HG02642 (cell line): ENCODE measurements at regions not wholly inside any gene's neighbourhood (a gene's known extent, or its start where the extent isn't known, plus 50 kb on each side); places are given as distances from the start of the nearest gene placed in this dataset.
"Not testable (repeated sequence)": the region's sequence is repeated elsewhere in the genome, so short reads cannot be mapped to it uniquely, and the experiment has no call there.

Experiments
- ATAC-seq: cut with Tn5 transposase; IDR thresholded peaks from one replicate; pipeline ENCODE4 v1.9.1; 2021; ENCODE audit warnings: mild to moderate bottlenecking; ENCODE audit not compliant: unreplicated experiment, poor library complexity

DNA sequence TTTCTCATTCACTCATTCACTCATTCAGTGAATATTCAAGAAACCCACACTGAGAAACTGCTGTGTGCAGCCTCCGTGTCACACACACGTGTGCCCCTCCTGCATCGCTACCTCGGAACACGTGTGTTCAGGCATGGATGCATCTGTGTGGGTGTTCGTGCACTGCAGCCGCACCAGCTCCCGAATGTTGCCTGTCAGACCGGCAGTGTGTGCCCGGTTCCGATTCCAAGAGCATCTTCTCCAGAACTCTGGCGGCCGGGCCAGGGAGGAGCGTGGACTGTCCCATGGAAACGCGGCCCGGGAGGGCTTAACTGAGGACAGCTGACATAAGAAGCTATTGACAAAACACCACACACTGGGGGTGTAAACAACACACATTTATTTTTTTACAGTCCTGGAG lies 216.0 kb downstream of the DLL1 start:
- no peak for ATAC-seq

DNA sequence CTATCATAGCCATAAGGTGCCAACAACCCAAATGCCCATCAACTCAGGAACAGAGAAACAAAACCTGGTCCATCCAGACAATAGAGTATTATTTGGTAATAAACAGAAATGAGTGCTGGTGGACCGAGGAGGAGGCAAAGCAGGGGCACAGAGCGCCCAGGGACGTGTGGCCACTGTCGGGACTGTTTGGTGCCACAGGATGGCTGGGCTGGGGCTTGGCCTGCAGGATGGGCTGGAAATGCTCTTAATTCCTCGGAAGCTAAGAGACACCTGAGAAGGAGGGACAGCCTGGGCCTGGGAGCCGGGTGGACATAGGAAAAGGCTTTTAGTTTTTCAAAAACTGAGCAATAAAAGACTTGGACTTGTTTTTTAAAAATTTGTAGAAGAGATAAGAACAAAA lies 216.4 kb downstream of the DLL1 start:
- ATAC-seq, result no peak

DNA sequence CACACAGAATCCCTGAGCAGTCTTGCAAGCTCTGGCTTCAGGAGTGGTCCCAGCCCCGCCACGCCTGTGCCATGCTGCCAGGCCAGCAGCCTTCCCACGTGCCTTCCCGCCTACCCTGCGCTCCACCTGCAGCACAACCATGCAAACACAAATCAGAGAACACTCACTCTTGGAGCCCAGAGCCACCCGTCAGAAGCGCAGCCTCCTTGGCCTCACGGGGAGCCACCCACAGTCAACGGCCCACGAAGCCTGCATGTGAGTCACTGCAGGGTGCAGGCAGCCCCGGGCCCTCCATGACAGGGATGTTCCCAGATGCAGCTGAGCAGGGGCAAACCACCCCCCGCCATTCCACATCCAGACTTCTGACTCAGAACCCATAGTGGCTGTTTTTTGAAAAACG lies 217.0 kb downstream of the DLL1 start:
- ATAC-seq, result no peak

DNA sequence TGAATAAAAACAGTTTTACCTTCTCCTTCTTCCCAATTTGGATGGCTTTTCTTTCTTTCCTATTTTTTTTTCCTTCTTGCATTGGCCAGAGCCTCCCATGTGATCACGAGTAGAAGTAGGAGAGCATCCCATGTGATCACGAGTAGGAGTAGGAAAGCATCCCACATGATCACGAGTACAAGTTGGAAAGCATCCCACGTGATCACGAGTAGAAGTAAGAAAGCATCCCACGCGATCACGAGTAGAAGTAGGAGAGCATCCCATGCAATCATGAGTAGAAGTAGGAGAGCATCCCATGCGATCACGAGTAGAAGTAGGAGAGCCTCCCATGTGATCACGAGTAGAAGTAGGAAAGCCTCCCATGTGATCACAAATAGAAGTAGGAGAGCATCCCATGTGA lies 218.6 kb downstream of the DLL1 start:
- ATAC-seq, result no peak

DNA sequence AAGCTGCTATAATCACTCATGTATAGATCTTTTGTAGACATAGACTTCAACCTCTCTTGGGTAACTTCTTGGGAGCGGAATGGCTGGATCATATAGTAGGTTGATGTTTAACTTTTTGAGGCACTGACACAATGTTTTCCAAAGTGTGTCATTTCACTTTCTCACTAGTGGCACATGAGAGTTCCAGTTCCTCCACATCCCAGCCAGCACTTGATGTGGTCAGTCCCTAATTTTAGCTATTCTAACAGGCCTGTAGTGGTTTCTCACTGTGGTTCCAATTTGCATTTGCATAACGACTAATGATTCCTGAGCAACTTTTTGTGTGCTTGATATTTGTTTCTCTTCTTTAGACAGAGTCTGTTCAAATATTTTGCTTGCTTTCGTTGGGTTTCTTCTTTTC lies 221.3 kb downstream of the DLL1 start:
- no peak for ATAC-seq

DNA sequence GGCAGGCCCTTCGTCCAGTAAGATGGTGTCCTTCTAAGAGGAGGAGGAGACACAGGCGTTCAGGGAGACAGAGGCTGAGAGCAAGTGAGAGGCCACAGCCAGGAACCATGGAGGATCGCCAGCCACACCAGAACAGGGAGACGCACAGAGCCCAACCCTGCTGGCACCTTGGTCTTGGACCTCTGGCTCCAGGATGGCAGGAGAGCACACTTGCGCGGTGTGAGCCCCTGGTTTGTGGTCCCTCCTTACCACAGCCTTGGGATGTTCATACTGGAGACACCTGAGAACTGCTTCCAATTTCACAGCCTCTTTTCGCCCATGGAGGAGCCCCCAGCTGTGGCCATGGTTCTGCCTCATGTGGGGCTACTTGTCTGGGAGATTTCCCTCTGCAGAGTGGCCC lies 222.4 kb downstream of the DLL1 start:
- ATAC-seq, result no peak

DNA sequence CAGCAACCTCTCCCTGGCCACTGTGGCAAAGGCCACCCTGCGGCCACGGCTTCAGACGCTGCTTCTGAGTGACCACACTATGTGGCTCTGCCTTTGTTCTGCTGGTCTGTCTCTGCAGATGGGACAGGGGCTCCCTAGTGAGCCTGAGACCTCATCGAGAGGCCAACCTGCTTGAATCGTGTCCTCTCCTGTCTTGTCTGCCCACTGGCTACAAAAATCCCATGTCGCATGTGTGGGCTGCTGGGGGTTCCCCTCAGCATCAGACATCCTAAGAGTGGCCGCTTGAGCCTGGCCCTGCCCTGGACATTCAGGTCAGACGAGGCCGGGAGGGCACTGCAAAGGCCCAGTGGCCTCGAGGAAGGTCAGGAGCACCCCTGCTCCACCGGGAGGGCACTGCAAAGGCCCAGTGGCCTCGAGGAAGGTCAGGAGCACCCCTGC lies 222.9 kb downstream of the DLL1 start:
- ATAC-seq, result no peak

DNA sequence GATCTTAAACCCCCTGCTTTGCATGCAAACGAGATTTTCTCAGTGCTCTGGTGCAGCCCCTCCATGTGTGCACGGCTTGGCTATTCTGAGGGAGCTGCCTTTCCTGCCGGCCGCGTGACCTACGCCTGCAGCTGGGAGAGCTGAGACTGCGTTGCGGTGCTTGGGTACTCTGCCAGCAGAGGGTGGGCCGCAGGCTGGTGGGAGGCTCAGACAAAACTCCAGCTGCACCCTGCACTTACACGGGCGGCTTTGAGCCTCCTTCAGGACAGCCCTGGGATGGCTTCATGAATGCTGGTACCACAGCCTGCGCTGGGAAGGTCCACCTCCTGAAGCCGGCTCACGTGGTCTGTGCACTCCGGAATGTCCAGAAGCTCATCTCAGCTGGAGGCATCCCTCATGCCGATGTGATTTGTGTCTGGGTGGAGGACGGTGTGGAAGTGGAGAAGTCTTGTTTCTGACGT lies 223.7 kb downstream of the DLL1 start:
- ATAC-seq, result no peak

DNA sequence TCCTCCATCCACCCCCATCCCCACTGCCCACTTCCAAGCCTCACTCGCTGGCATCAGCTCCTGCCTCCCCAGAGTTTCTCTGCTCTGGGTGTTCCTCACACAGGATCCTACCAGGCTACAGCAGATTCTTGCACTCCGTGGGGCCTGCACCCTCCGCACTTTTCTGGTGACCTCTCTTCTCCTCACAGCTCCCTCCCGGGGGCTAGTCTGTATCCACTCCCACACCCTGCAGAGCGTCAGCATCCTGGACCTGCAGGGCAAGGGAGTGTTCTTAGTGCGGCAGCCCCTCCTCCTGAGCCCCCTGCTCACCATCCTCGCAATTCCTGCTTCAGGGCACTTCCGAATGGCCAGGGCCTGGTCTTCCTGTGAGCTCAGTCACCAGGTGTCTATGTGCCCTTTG lies 224.2 kb downstream of the DLL1 start:
- ATAC-seq, result no peak

DNA sequence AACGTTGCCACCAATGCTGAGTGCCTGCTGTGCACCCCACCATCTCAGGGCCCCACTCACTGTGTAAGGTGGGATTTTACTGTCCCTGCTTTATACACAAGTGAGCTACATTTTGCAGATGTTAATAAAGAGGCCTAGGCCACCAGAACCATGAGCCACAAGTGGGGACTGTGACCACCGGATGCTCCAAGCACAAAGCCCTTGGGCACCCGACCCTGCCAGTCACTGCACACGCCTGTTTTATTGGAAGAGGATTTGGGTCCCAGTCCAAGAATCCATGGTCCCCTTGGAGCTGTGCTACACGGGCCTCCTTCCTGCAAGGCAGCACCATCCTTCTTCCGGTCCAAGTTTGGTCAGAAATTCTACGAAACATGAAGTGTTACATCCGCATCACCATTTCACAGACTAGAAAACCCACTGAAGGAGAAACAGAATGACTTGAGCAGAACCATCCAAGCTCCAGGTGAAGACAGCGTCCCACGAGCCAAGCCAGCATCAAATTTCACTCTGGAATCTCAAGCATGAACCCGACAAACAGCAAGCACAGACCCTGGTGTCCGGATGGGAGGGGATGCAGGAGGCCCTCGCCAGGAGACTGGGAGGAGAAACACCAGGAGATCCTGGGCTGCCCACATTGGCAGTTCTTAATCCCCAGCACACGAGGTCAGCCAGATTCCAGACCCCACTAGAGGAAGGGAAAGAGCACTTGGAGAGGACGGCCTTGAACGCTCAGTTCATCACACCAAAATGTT lies 226.9 kb downstream of the DLL1 start:
- ATAC-seq, result no peak

DNA sequence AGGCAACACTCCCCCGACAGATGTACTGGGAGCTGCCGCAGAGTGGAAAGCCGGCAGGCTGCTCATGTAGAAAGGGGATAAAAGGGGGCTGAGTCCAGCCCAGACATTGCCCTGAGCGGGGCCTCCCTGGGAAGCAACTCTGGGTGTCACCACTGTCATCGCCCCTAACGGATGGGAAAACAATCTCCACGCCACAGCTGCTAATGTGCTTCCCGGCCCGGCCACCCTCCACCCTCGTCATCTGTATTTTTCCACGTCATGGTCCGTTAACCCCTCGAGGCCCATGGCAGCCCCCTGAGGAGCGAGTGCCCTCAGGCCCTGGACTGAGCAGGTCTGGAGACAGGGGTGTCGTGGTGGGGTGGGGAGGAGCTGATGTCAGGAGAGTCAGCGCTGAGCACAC lies 227.4 kb downstream of the DLL1 start:
- no peak for ATAC-seq

DNA sequence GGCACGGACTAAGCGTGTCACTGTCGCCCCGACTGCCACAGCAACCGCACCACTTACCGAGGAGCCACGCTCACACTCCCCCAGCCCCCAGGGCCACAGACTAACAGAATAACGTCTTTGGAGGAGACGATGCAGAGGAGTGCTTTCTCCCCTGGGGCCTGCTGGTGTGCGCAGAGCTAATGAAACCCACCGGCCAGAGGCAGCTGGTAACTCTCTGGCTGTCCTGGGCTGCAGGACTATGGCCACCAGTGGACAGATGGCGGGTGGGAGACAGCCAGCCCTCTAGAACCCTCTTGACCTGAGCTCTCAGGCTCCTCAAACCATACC lies 228.0 kb downstream of the DLL1 start:
- no peak for ATAC-seq

DNA sequence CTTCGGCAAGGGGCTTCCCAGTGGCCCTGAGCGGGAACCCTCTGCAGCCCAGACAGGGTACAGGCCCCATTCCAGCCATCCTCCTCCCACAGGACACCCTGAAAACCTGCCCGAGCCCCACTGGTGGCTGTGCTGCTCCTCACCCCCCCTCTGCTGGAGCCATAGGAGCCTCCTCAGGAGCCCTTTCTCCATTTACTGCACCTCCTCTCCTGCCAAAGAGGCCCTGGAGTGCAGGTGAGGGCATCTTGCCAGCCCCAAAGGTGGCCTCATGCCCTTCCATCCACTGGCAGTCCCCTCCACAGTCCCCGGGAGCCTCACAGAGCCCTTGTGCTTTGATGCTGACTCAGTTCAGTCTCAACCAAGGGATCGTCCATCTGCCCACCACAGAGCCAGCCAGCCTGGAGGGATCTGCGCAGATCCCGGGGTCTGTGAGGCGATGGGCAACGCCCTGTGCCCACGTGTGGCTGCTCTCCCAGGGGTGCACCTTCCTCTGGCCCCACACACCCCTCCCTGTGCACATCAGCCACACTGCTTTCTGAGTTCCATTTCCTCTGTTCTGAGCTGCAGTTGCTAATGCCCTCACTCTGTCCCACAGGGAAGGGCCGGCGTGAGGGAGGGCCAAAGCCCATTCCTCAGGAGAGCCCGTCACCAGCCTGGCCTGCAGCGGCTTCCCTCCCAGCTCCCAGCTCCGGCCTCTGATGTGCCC lies 228.5 kb downstream of the DLL1 start:
- no peak for ATAC-seq

DNA sequence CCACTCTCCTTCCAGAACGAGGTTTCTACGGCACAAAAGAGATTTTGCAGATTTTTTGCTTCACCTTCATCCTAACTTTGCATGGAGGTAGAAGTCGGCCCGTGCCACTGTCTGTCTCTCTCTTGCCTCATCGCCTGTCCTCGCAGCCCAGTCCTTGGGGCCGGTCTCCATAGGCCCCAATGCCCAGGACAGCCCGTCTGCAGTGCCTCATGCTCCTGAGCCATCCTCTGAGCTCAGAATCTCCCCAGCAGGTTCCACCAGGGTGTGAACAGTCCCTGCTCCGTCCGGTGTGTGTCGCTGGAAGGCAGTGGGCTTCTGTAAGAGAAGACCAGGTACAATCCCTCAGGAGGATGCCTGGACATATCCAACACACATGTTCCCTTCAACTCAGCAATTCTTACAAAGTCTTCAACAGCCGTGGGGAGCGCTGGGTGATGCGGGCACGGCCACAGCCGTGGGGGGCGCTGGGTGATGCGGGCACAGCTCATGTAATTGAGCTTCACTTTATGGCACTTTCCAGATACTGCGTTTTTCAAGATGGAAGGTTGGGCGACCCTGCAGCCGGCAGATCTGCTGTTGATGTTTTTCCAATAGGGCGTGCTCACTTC lies 231.9 kb downstream of the DLL1 start:
- ATAC-seq, result no peak

DNA sequence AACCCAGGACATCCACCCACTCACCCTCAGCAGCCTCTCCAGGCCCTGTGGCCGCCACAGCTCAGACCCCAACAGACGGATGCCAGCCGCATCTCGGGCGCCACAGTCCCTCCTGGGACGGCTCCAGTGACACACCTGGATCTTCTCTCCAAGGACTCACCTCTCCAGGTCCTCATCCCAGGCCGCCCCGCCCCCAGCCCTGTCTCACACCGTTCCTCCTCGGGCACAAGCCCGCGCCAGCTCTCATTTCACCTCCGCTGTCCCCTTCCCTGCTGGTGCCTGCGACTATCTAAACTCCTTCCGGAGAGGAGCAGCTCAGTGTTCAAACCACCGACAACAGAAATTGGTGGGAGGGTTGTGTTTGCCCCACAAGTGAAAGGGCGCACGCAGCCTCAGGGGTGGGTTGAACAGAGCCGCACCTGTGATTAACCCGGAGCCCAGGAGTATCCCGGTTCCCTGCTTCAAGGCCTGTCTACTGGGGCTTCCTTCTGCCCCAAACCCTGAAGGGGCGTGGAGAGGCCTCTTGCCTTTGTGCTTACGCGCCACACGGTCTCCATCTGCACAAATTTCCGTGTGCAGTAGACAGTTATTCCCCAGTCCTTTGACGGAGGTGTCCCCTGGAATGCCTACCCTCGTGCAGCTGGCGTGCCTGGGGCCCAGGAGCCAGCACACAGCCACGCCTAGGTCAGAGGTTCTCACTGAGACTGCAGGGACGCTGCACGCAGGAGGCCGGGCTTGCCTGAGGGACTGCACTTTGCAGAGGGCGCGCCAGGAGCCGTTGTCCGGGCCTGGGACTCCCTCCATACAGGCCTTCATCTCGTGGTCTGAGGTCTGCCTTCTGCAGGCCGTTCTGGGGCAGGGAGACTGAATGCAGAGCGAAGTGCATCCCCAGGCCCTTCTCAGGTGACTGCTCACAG lies 232.7 kb downstream of the DLL1 start:
- ATAC-seq, result no peak

DNA sequence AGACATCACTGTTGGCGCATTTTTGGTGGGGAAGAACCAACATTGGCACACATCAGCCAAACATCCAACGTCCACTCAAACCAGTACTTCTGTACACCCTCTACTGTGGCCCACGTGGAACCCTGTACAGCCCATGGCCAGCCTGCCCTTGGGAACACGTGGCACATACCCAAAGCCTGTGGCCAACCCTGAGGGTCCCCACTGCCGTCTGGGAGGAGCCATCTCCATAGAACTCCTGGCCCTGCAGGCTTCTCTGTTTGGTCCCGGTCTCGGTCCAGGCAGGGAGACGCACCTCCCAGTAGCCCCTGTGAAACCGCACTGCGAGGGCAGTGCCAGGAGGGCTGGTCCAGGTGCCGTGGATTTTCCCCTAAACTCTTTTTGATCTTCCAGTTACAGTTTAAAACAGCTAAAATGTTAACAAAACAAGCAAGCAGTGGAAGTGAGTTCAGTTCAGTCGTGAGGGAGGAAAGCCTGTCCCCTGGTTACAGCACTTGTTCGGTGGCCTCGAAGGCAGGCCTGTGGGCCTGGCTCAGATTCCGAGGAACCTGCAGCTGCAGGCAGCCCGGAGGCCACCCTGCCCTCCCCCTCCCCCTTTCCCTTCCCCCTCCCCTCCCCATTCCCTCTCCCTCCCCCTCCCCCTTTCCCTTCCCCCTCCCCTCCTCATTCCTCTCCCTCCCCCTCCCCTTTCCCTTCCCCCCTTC lies 233.7 kb downstream of the DLL1 start:
- ATAC-seq, result no peak

DNA sequence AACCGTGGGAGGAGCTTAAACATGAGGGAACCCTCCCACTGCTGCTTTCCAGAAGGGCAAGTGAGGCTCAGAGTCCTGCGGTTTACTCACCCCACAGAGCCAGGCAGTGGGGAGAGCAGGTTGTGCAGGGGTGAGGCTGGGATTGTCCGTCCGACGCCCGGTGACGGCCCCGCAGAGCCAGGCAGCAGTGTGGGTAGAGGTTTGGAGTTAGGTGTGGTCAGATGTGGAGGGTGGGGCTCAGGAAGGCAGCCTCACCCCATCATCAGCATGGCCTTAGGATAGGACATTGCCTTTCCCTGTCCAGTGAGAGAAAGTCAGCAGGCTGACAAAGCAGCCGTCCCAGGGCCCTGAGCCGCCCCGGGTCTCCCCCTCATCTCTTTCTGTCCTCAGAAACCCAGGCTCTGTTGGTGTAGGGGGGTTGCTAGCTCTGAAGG lies 234.6 kb downstream of the DLL1 start:
- ATAC-seq, result no peak

DNA sequence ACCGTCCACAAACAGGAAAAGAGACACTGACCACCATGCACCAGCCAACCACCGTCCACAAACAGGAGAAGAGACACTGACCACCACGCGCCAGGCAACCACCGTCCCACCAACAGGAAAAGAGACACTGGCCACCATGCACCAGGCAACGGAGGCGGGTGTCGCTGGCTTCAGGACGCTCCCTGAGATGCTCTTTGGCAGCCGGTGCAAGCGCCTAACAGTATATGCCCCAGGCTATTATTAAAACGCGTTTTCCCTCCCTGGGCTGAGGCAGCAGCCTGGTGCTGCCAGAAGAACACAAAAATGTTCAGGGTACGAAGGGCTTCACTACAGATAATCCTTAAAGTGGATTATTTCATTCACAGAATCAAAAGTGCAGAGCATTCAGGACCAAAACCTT lies 235.1 kb downstream of the DLL1 start:
- ATAC-seq, result not testable (repeated sequence)

DNA sequence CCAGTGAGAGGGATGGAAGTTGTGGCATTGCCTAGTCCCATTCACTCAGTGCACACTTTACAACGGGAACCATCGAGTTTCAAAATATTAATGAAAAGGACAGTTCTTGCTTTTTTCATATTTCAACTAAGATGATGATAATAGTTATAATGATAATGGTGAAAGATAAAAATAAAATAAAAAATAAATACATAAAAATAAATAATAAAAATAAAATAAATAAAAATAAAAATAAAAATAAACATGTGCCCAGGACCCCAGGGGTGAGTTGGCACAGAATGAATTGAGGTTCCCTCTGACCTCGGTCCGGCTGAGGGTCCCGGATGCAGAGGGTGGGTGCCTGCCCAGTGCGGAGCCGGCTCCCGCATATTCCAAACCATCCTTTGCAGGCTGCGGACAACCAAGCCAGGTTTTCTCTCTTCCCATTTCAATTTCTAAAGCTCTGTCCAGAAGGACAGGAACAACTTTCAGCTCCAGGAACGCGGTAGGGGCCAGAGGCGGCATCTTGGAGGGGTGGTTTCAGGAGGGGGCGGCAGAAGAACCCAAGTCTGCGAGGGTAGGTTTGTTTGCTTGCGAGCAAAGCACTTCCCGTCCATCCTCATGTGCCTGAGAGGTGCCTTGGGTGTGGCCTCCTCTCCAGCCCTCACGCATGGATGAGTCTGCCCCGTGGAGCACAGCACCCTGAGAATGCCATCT lies 236.8 kb downstream of the DLL1 start:
- ATAC-seq, result no peak
